Mucosa of rectum (tissue), 2 donors: ENCODE measurements at regions not wholly inside any gene's neighbourhood (a gene's known extent, or its start where the extent isn't known, plus 50 kb on each side); places are given as distances from the start of the nearest gene placed in this dataset.

Experiments
- H3K27ac ChIP-seq, 2 donors: one replicate each; pipeline ENCODE4 v1.7.0; 2013; ENCODE audit warnings: inconsistent platforms in 2 of 2, low read depth in 2 of 2, low read length in 2 of 2
- H3K27me3 ChIP-seq, 2 donors: one replicate each; pipeline ENCODE4 v1.7.0; 2013; ENCODE audit warnings: low read length in 2 of 2; ENCODE audit not compliant: control insufficient read depth in 2 of 2, insufficient read depth in 2 of 2
- H3K36me3 ChIP-seq, 2 donors: one replicate each; pipeline ENCODE4 v1.7.0; 2013; ENCODE audit warnings: low read length in 2 of 2; ENCODE audit not compliant: control insufficient read depth in 2 of 2, insufficient read depth in 2 of 2
- H3K4me1 ChIP-seq, 2 donors: one replicate each; pipeline ENCODE4 v1.7.0; 2013; ENCODE audit warnings: low read length in 2 of 2, mild to moderate bottlenecking in 1 of 2; ENCODE audit not compliant: control insufficient read depth in 2 of 2, insufficient read depth in 2 of 2
- H3K4me3 ChIP-seq, 2 donors: one replicate each; pipeline ENCODE4 v1.7.0; 2013; ENCODE audit warnings: low read length in 2 of 2
- H3K9ac ChIP-seq, 2 donors: one replicate each; pipeline ENCODE4 v1.7.0; 2013; ENCODE audit warnings: low read length in 2 of 2, low read depth in 1 of 2, mild to moderate bottlenecking in 1 of 2
- H3K9me3 ChIP-seq, 2 donors: one replicate each; pipeline ENCODE4 v1.7.0; 2013; ENCODE audit warnings: low read length in 2 of 2; ENCODE audit not compliant: control insufficient read depth in 2 of 2
- donor health status: healthy.
- donor health status: Normal muscosa, but diverticular disease.

DNA sequence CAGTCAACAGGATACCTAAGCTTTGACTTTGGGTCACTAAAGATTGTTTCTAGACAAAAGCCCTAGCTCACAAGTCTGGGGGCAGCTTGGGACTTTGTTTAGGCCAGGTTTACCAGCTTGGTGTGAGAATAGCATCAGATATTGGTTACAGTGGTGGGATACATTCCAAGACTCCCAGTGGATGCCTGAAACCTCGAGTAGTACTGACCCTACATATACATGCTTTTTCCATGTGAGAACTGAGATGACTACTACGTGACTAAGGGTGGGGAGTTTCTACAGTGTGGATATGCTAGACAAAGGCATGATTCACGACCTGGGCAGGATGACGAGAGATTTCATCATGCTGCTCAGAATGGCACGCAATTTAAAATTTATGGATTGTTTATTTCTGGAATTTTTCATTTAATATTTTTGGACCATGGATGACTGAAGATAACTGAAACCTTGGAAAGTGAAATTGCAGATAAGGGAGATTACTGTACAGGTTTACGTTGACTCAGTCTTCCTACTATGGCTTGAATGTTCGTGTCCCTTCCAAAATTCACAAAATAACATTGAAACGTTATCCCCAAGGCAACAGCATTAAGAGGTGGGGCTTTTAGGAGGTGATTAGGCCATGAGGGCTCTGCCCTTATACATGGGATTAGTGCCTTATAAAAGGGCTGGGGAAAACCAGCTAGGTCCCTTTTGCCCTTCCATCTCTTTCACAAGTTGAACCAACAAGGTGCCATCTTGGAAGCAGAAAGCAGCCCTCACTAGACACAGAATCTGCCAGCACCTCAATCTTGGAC, 50.2 kb upstream of the CTAGE1 start:
- Histone ChIP-seq H3K4me3 (no peak overlapping the region), H3K9ac (no peak overlapping the region), H3K36me3 (no peaks in the 10 kb centered on the region), H3K27me3 (peaks cover 0 to 3% of the 10 kb centered on the region in 2 donors), H3K27ac (no peak overlapping the region), H3K4me1 (peaks cover 9 to 23% of the 10 kb centered on the region in 2 donors), H3K9me3 (no peaks in the 10 kb centered on the region)

- no peak overlapping the region for H3K27ac ChIP-seq
- H3K9ac ChIP-seq, result no peak overlapping the region
- H3K36me3 ChIP-seq, result no peaks in the 10 kb centered on the region
- H3K27me3 ChIP-seq, result peaks cover 0 to 3% of the 10 kb centered on the region in 2 donors
- H3K4me3 ChIP-seq, result no peak overlapping the region
- peaks cover 9 to 23% of the 10 kb centered on the region in 2 donors for H3K4me1 ChIP-seq
- H3K9me3 ChIP-seq, result no peaks in the 10 kb centered on the region
Measured at GRCh38 chr18:22468554-22468891, 50.8 kb upstream of the CTAGE1 start.

DNA sequence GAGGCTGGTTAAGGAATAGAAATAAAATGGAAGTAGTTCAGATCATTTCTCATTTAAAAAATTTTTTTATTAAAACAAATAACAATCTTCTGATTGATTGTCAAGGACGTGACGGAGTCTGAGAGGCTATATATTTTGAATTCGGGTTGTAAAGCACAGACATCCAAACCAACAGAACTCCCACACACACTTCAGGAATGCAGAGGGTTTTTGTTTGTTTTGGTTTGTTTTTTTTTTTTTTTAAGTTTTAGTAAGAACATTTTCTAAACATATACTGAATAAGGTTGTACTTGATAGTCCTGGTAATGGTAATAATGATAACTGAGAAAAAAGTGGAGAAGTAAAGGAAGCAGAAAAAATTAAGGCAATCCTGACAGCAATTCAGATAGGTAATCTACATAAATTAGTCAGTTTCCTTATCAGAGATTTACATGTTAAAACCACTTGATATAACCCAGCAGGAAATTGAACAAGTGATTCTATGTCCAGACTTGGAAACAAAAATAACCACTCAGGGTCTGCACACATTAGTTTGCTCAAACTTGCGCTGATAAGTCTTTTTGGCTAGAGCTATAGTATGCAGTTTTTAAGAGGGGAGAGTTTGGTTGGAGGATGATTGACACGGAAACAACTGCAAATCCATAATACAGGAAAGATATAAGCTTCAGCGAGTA, 51.5 kb upstream of the CTAGE1 start:
- no peaks in the 10 kb centered on the region for H3K36me3 ChIP-seq
- H3K9ac ChIP-seq, result no peak overlapping the region
- peaks cover 0 to 3% of the 10 kb centered on the region in 2 donors for H3K27me3 ChIP-seq
- peaks cover 9 to 23% of the 10 kb centered on the region in 2 donors for H3K4me1 ChIP-seq
- H3K4me3 ChIP-seq, result no peak overlapping the region
- no peaks in the 10 kb centered on the region for H3K9me3 ChIP-seq
- H3K27ac ChIP-seq, result no peak overlapping the region

GRCh38 chr18:22469926-22470247, 52.2 kb upstream of the CTAGE1 start:
- peaks cover 9 to 23% of the 10 kb centered on the region in 2 donors for H3K4me1 ChIP-seq
- no peak overlapping the region for H3K9ac ChIP-seq
- H3K9me3 ChIP-seq, result no peaks in the 10 kb centered on the region
- peaks cover 0 to 3% of the 10 kb centered on the region in 2 donors for H3K27me3 ChIP-seq
- no peak overlapping the region for H3K27ac ChIP-seq
- H3K4me3 ChIP-seq, result no peak overlapping the region
- no peaks in the 10 kb centered on the region for H3K36me3 ChIP-seq

DNA sequence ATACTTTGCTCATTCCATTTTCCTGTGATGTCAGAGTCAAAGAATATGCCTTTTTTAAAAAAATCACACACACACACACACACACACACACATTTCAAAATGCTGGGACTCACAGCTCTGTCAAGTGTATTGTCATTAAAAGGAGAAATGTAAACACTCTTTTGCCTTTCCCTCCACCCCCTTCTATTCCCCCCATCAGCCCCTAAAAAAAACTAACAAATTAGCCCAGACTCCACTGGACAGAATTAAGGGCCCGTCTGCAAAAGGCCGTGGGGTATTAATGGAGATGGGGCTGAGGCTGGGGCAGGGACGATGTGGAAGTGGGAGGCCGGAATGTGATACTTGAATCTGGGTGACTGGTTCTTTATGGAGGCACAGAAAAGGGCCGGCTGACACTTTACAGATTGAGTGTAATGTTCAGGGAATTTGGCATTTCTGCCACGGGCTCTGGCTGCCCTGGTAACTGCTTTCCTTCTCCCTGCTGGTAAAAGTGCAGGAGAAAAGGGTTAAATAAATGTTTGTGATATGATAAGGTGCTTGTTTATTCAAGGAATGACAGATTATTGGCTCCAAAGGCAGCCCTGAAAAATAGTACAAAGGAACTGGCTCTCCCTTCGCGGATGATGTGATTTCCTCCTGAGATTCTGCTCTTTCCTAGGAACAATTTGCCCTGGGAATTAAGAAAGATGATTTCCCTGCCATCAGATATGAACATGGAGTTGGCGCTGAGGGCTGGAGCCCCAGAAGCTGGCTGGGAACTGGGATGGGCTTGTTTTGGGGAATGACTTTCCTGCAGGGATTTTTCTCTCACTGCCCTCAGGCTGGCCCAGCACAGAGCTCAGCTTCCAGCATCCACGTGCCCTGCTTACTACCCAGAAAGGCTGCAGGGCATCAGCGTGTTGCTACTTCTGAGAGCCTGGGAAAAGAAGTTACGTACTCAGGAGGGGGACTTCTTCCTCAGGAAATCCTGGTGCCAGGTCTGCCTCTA, 52.8 kb upstream of the CTAGE1 start:
- H3K27ac ChIP-seq, result no peak overlapping the region
- H3K4me3 ChIP-seq, result no peak overlapping the region
- peaks cover 9 to 23% of the 10 kb centered on the region in 2 donors for H3K4me1 ChIP-seq
- H3K27me3 ChIP-seq, result peaks cover 0 to 3% of the 10 kb centered on the region in 2 donors
- H3K9ac ChIP-seq, result no peak overlapping the region
- H3K9me3 ChIP-seq, result no peaks in the 10 kb centered on the region
- no peaks in the 10 kb centered on the region for H3K36me3 ChIP-seq

- Histone ChIP-seq H3K9ac (no peak overlapping the region), H3K27me3 (peaks cover 0 to 3% of the 10 kb centered on the region in 2 donors), H3K9me3 (no peaks in the 10 kb centered on the region), H3K36me3 (no peaks in the 10 kb centered on the region), H3K4me1 (peaks cover 3 to 14% of the 10 kb centered on the region in 2 donors), H3K4me3 (no peak overlapping the region), H3K27ac (no peak overlapping the region)
Measured at GRCh38 chr18:22471546-22472131, 53.9 kb upstream of the CTAGE1 start.

DNA sequence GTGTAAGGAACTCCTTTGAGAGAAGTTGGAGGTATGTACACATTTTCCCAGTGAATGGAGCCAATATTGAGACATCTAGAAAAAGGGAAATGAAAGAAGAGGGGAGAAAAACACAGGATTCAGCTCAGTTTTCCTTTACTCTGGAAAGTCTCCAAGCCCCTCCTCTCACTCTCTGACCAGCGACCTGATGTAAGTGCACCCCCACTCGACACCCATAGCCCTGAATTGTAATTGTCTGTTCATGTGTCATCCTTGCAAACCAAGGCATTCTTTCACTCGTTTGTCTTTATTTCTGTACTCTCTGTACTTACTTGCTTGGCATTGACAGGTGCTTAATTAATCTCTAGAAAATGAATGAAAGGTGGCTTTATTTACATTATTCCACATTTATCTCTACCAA, 55.7 kb upstream of the CTAGE1 start:
- peaks cover 0 to 9% of the 10 kb centered on the region in 2 donors for H3K4me1 ChIP-seq
- H3K27ac ChIP-seq, result no peak overlapping the region
- peaks cover 0 to 3% of the 10 kb centered on the region in 2 donors for H3K27me3 ChIP-seq
- no peaks in the 10 kb centered on the region for H3K36me3 ChIP-seq
- H3K9me3 ChIP-seq, result no peaks in the 10 kb centered on the region
- no peak overlapping the region for H3K9ac ChIP-seq
- no peak overlapping the region for H3K4me3 ChIP-seq

DNA sequence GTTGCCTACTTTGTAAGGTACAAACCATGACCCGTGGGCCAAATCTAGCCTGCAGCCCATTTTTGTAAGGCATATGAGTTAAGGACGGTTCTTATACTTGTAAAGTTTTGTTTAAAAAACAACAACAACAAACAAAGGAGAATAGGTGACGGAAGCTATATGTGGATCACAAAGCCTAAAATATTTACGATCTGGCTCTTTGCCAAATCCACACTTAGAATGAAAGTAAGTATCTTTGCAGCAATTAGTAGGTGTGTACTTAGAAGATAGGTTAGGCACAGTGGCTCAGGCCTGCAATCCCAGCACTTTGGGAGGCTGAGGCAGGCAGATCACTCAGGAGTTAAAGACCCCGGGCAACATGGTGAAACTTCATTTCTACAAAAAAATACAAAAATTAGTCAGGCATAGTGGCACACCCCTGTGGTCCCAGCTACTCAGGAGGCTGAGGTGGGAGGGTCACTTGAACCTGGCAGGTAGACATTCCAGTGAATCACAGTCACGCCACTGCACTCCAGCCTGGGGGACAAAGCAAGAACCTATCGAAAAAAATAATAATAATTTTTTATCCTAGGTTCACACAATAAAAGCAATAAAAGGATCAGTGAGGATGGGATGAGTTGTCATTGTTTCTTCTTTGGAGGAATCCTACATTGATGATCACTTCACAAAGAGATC, 57.8 kb upstream of the CTAGE1 start:
- no peak overlapping the region for H3K27ac ChIP-seq
- H3K9me3 ChIP-seq, result no peaks in the 10 kb centered on the region
- H3K4me3 ChIP-seq, result no peak overlapping the region
- no peaks in the 10 kb centered on the region for H3K36me3 ChIP-seq
- H3K4me1 ChIP-seq, result peaks cover 0 to 6% of the 10 kb centered on the region in 2 donors
- H3K27me3 ChIP-seq, result no peaks in the 10 kb centered on the region
- no peak overlapping the region for H3K9ac ChIP-seq

GRCh38 chr18:22477222-22477621, 59.5 kb upstream of the CTAGE1 start:
- Histone ChIP-seq H3K27me3 (no peaks in the 10 kb centered on the region), H3K4me1 (no peaks in the 10 kb centered on the region)

More at GRCh38 chr18:22477222-22477621, 59.5 kb upstream of the CTAGE1 start:
- no peaks in the 10 kb centered on the region for H3K36me3 ChIP-seq
- H3K4me3 ChIP-seq, result no peak overlapping the region
- no peak overlapping the region for H3K9ac ChIP-seq
- H3K9me3 ChIP-seq, result no peaks in the 10 kb centered on the region
- H3K27ac ChIP-seq, result no peak overlapping the region
